H1 (cell line): ENCODE measurements at regions not wholly inside any gene's neighbourhood (a gene's known extent, or its start where the extent isn't known, plus 50 kb on each side); places are given as distances from the start of the nearest gene placed in this dataset.
"Not testable (repeated sequence)": the region's sequence is repeated elsewhere in the genome, so short reads cannot be mapped to it uniquely, and the experiment has no call there.

Experiments used
- CTCF ChIA-PET: fragments of 300-600 bp; sonication (Branson Sonifier 250); formaldehyde crosslinking; loops from one replicate; lab custom pipeline; 2021; ENCODE audit not compliant: partially characterized antibody; lab: Charles Lee
- POLR2A ChIA-PET: fragments of 300-600 bp; sonication (Branson Sonifier 250); formaldehyde crosslinking; loops from one replicate; lab custom pipeline; 2021; ENCODE audit warnings: inconsistent platforms; ENCODE audit not compliant: partially characterized antibody; lab: Charles Lee
- DNase-seq, 2 experiments: peaks; one replicate each; pipeline versions ENCODE4 v3.0.0 to v3.0.0-alpha.2; 2010 to 2022; ENCODE audit warnings: low spot score in 2 of 2, low read depth in 1 of 2, mixed read lengths in 1 of 2
- FAIRE-seq: peaks from 2 replicates; lab custom pipeline; 2011; peaks lifted over from hg19 to GRCh38; lab: Jason Lieb, UNC
- H2AFZ ChIP-seq: 2 replicates; pipeline ENCODE4 v1.8.1; 2012; ENCODE audit warnings: low read length, inconsistent platforms
- H2AK5ac ChIP-seq: 2 replicates; pipeline ENCODE4 v1.6.1; 2013; ENCODE audit warnings: low read depth, low read length
- H2BK120ac ChIP-seq: replicated peaks from 2 replicates; pipeline ENCODE3; 2013; ENCODE audit warnings: low read depth, low read length, inconsistent platforms
- H2BK12ac ChIP-seq: 2 replicates; pipeline ENCODE4 v1.6.1; 2013; ENCODE audit warnings: low read depth, low read length
- H2BK15ac ChIP-seq: 2 replicates; pipeline ENCODE4 v1.6.1; 2013; ENCODE audit warnings: low read length
- H2BK20ac ChIP-seq: 2 replicates; pipeline ENCODE4 v1.6.1; 2013; ENCODE audit warnings: low read length
- H2BK5ac ChIP-seq: 2 replicates; pipeline ENCODE4 v1.6.1; 2013; ENCODE audit warnings: low read depth, low read length
- H3K14ac ChIP-seq: 2 replicates; pipeline ENCODE4 v1.6.1; 2013; ENCODE audit warnings: inconsistent platforms; ENCODE audit not compliant: insufficient read length
- H3K18ac ChIP-seq: 2 replicates; pipeline ENCODE4 v1.6.1; 2013; ENCODE audit warnings: low read length; ENCODE audit errors: extremely low read depth
- H3K23ac ChIP-seq: 2 replicates; pipeline ENCODE4 v1.6.1; 2013; ENCODE audit warnings: inconsistent platforms; ENCODE audit not compliant: insufficient read length
- H3K23me2 ChIP-seq: 2 replicates; pipeline ENCODE4 v1.6.1; 2013; ENCODE audit warnings: low read depth, low read length
- H3K27ac ChIP-seq: 2 replicates; pipeline ENCODE4 v1.6.1; 2011; ENCODE audit warnings: low read depth, low read length, inconsistent platforms
- H3K27me3 ChIP-seq, 4 experiments: replicated peaks in 1 of 4; 1 replicate in 1 of 4; 2 replicates in 3 of 4; pipeline versions ENCODE4 v1.6.1 to v1.8.1; 2011 to 2013; ENCODE audit warnings: low read length in 3 of 4, mild to moderate bottlenecking in 3 of 4, inconsistent platforms in 2 of 4, mixed read lengths in 2 of 4, moderate library complexity in 1 of 4; ENCODE audit not compliant: control insufficient read depth in 3 of 4, insufficient read depth in 3 of 4; ENCODE audit errors: extremely low read depth in 1 of 4
- H3K36me3 ChIP-seq, 4 experiments: 2 replicates each; pipeline versions ENCODE4 v1.6.1 to v1.8.1; 2011 to 2013; ENCODE audit warnings: mild to moderate bottlenecking in 4 of 4, low read length in 3 of 4, moderate library complexity in 2 of 4, control low read depth in 1 of 4, inconsistent platforms in 1 of 4; ENCODE audit not compliant: insufficient read depth in 4 of 4, control insufficient read depth in 2 of 4
- H3K4ac ChIP-seq: replicated peaks from 2 replicates; pipeline ENCODE3; 2013; ENCODE audit warnings: low read length, low read depth, mixed read lengths, inconsistent platforms; ENCODE audit not compliant: insufficient read length
- H3K4me1 ChIP-seq, 4 experiments: replicated peaks in 1 of 4; 1 replicate in 1 of 4; 2 replicates in 3 of 4; pipeline versions ENCODE4 v1.6.1 to v1.8.1; 2011 to 2013; ENCODE audit warnings: low read length in 3 of 4, inconsistent platforms in 2 of 4, mixed read lengths in 1 of 4; ENCODE audit not compliant: insufficient read depth in 4 of 4, control insufficient read depth in 3 of 4
- H3K4me2 ChIP-seq, 2 experiments: 2 replicates each; pipeline versions ENCODE4 v1.6.1 to v1.8.1; 2011 to 2013; ENCODE audit warnings: low read depth in 2 of 2, low read length in 2 of 2, control low read depth in 1 of 2, inconsistent platforms in 1 of 2, mild to moderate bottlenecking in 1 of 2; ENCODE audit not compliant: insufficient read depth in 1 of 2
- H3K4me3 ChIP-seq, 4 experiments: fragments of 200-600, 300-600 bp in 1 of 4; sonication (generic), shearing (Covaris generic), sonication (Bioruptor Twin) in 1 of 4; 2 replicates each; pipeline versions ENCODE4 v1.5.1 to v1.8.1; 2011 to 2016; ENCODE audit warnings: low read length in 4 of 4, low read depth in 3 of 4, control low read depth in 2 of 4, inconsistent platforms in 2 of 4, mild to moderate bottlenecking in 2 of 4, mixed read lengths in 1 of 4, moderate library complexity in 1 of 4; ENCODE audit not compliant: insufficient read depth in 2 of 4; ENCODE audit errors: extremely low read depth in 1 of 4
- H3K56ac ChIP-seq: replicated peaks from 2 replicates; pipeline ENCODE3; 2013; ENCODE audit warnings: low read depth, mild to moderate bottlenecking, mixed read lengths, low read length, inconsistent platforms; ENCODE audit not compliant: insufficient read length
- H3K79me1 ChIP-seq: 2 replicates; pipeline ENCODE4 v1.6.1; 2013; ENCODE audit warnings: low read depth, low read length, control low read depth
- H3K79me2 ChIP-seq, 2 experiments: 2 replicates each; pipeline versions ENCODE4 v1.6.1 to v1.8.1; 2012 to 2013; ENCODE audit warnings: low read length in 2 of 2, mild to moderate bottlenecking in 2 of 2, inconsistent platforms in 1 of 2; ENCODE audit not compliant: insufficient read depth in 2 of 2, control insufficient read depth in 1 of 2
- H3K9ac ChIP-seq, 4 experiments: replicated peaks in 1 of 4; 1 replicate in 1 of 4; 2 replicates in 3 of 4; pipeline versions ENCODE4 v1.6.1 to v1.8.1; 2011 to 2013; ENCODE audit warnings: low read depth in 3 of 4, low read length in 3 of 4, control low read depth in 2 of 4, mild to moderate bottlenecking in 2 of 4, moderate library complexity in 2 of 4, inconsistent platforms in 1 of 4; ENCODE audit errors: extremely low read depth in 1 of 4
- H3K9me3 ChIP-seq, 2 experiments: 2 replicates each; pipeline versions ENCODE4 v1.6.1 to v1.8.1; 2012 to 2013; ENCODE audit warnings: mild to moderate bottlenecking in 2 of 2, moderate library complexity in 2 of 2, control low read depth in 1 of 2, inconsistent platforms in 1 of 2, low read depth in 1 of 2, low read length in 1 of 2, mixed read lengths in 1 of 2; ENCODE audit not compliant: insufficient read depth in 2 of 2
- H4K20me1 ChIP-seq, 2 experiments: replicated peaks in 1 of 2; 2 replicates each; pipeline versions ENCODE3 to v1.8.1; 2011 to 2013; ENCODE audit warnings: inconsistent platforms in 2 of 2, low read length in 2 of 2, mild to moderate bottlenecking in 1 of 2; ENCODE audit not compliant: insufficient read depth in 2 of 2, control insufficient read depth in 1 of 2
- H4K5ac ChIP-seq: 2 replicates; pipeline ENCODE4 v1.6.1; 2013; ENCODE audit warnings: low read length, low read depth, mixed read lengths, inconsistent platforms; ENCODE audit not compliant: insufficient read length
- H4K8ac ChIP-seq: 2 replicates; pipeline ENCODE4 v1.8.0; 2013; ENCODE audit warnings: mild to moderate bottlenecking, moderate library complexity, low read length, inconsistent platforms; ENCODE audit not compliant: insufficient read depth; ENCODE audit errors: extremely low read depth
- H4K91ac ChIP-seq: replicated peaks from 2 replicates; pipeline ENCODE3; 2013; ENCODE audit warnings: low read length, mixed read lengths, inconsistent platforms; ENCODE audit not compliant: insufficient read length
- WGBS, 2 experiments: shearing (Covaris generic) in 1 of 2; methylation state at CpG; one replicate each; pipeline versions ENCODE4 v1.1.6 to v1.1.7; 2013 to 2015; ENCODE audit warnings: low lambda C conversion rate in 2 of 2, mixed read lengths in 2 of 2, inconsistent platforms in 1 of 2, low coverage in 1 of 2, missing lambda C conversion rate in 1 of 2; ENCODE audit not compliant: insufficient replicate concordance in 2 of 2, insufficient coverage in 1 of 2, insufficient read length in 1 of 2; ENCODE audit errors: extremely low coverage in 1 of 2, missing lambda C conversion rate in 1 of 2; 5-methylcytosine and 5-hydroxymethylcytosine counted together

DNA sequence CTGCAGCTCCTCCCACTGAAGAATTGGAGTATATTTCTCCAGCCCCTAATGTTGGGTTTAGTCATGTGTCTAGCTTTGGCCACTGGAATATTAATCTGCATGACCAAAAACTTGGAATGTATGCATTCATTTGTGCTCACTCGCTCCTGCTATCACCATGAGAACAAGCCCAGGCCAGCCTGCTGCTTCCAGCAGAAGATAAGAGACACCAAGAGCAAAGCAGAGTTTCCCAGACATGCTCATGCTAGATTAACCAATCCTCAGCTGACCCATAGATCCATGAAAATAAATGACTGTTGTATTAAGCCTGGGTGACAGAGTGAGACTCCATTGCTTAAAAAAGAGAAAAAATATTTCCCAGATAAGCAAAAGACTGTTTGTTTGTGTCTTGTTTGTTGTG is 119.6 kb downstream of the ALG1L2 start:
- POLR2A ChIA-PET, H2BK12ac ChIP-seq, H4K8ac ChIP-seq, H3K4me1 ChIP-seq, H2AFZ ChIP-seq, DNase-seq, H3K14ac ChIP-seq, CTCF ChIA-PET, H3K18ac ChIP-seq, H2BK15ac ChIP-seq, H3K23ac ChIP-seq, H3K9ac ChIP-seq, H2BK20ac ChIP-seq, H3K4ac ChIP-seq, H3K79me2 ChIP-seq, H3K4me3 ChIP-seq, H3K79me1 ChIP-seq, H3K4me2 ChIP-seq, H3K36me3 ChIP-seq, H2BK5ac ChIP-seq, H2BK120ac ChIP-seq, H3K56ac ChIP-seq, H4K91ac ChIP-seq, H4K5ac ChIP-seq, H4K20me1 ChIP-seq, H3K27ac ChIP-seq, H3K23me2 ChIP-seq, H2AK5ac ChIP-seq, FAIRE-seq, H3K9me3 ChIP-seq, H3K27me3 ChIP-seq: not testable (repeated sequence)
- 77% methylated on average over 1 of the region's 1 CpG; no CpG with 5 or more reads in 1 of the 2 experiments for WGBS, 2 experiments

GRCh38 chr3:130203633-130204032 is 122.0 kb downstream of the ALG1L2 start:
- H4K20me1 ChIP-seq, H4K5ac ChIP-seq, H3K79me2 ChIP-seq, H2BK20ac ChIP-seq, H4K8ac ChIP-seq, H3K14ac ChIP-seq, FAIRE-seq, H3K36me3 ChIP-seq, H3K27me3 ChIP-seq, H3K56ac ChIP-seq, H3K23ac ChIP-seq, POLR2A ChIA-PET, H4K91ac ChIP-seq, H3K79me1 ChIP-seq, H3K27ac ChIP-seq, H3K4me2 ChIP-seq, DNase-seq, H2BK120ac ChIP-seq, H2AFZ ChIP-seq, H3K9me3 ChIP-seq, CTCF ChIA-PET, H2AK5ac ChIP-seq, H3K4me1 ChIP-seq, H2BK5ac ChIP-seq, H3K18ac ChIP-seq, H3K23me2 ChIP-seq, H3K4me3 ChIP-seq, H3K9ac ChIP-seq, H2BK12ac ChIP-seq, H2BK15ac ChIP-seq, H3K4ac ChIP-seq: not testable (repeated sequence)
- 90% methylated on average over 3 of the region's 3 CpGs; no CpG with 5 or more reads in 1 of the 2 experiments for WGBS, 2 experiments
